Esophagus squamous epithelium (tissue), 4 donors: ENCODE measurements at regions not wholly inside any gene's neighbourhood (a gene's known extent, or its start where the extent isn't known, plus 50 kb on each side); places are given as distances from the start of the nearest gene placed in this dataset.

ENCODE experiments used
- CTCF ChIP-seq, 6 experiments: fragments of 450-650 bp in 4 of 6; fragments of 200-600 bp in 2 of 6; sonication (generic) in 2 of 6; IDR thresholded peaks; one replicate each; pipeline ENCODE4 v1.5.1; 2016 to 2019; ENCODE audit warnings: antibody characterized with exemption in 6 of 6, mild to moderate bottlenecking in 4 of 6, moderate library complexity in 4 of 6
- POLR2A ChIP-seq, 4 donors: fragments of 450-650 bp; IDR thresholded peaks; one replicate each; pipeline ENCODE4 v1.6.1; 2017; ENCODE audit warnings: antibody characterized with exemption in 4 of 4, mild to moderate bottlenecking in 4 of 4, moderate library complexity in 3 of 4

DNA sequence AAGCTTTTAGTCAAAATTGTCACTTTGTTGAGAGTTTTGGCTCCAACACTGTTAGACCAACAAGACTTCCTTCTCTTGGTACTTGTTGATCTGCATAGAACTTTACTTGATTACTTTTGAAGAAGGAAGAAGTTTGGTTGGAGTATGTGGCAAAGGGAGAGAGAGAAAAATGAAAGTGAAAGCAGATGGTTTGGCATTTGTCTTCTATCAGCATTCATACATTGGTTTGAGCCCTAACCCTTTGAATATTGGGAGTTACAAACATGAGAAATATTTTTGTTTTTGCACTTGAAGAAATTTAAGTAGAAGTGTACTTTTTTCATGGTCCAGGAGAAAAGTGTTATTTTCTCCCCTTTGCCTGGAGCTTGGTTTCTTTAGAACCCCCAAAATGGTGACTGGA is 169.8 kb downstream of the ADGRL4 start:
- TF ChIP-seq POLR2A (IDR thresholded peaks at IDR 0.05) (no peak), CTCF (IDR thresholded peaks at IDR 0.05) (no peak)
